ENCODE measurements at regions not wholly inside any gene's neighbourhood (a gene's known extent, or its start where the extent isn't known, plus 50 kb on each side); places are given as distances from the start of the nearest gene placed in this dataset.
"Not testable (repeated sequence)": the region's sequence is repeated elsewhere in the genome, so short reads cannot be mapped to it uniquely, and the experiment has no call there.

DNA sequence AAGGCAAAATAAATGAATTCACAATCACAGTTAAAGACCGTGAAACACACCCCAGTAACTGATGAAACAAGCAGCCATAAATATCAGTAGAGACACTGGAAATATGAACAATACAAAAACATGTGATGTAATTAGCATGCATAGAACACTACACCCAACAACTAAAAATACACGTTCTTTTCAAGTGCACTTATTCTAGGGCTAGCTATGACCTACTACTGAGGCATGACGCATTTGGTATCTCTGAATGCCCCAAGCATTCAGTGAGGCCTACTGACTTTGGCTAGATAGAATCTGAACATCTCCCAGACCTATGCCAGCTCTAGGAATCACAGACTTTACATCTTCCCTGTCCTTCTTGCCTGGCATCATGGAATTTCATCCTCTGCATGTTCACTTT lies 450.0 kb upstream of the ID2 start:
- no peak for DNase-seq (ENCODE audit: low read depth)

DNA sequence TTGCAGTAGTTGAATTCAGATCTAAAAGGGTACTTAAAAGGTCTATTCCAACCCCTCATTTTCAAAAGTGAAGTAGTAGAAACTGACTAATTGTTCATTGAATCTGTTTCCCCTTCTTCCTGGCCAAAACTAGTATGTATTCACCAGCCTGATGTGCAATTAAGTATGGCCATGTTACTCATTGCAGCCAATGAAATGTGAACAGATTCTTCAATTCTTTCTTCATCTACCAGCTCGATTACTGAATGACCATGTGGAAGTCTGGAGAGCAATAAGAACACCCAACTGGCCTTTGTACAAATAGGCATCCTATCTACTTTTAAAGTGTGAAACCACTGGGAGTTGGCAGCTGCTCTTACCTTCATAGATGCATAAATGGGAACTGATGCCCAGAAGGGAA lies 449.0 kb upstream of the ID2 start:
- no peak for DNase-seq (ENCODE audit: low read depth)

DNA sequence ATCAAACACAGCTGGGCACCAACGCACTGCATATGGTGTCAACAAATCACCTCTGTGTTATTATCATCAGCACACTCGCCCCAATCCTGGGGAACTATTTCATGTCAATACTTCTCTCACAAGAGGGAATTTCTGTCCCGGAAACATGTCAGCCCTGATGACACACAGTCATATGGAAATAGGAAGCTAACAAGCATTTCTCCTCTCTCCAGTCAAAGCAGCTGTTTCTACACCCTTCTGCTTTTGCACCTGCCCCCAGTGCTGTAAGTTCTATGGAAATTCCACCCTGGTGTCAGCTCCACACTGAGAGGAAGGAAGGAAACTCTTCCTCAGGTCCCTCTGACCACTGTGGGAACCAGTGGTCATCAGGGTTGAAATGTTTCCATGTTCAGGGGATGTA lies 447.6 kb upstream of the ID2 start:
- DNase-seq (ENCODE audit: low read depth), result no peak

DNA sequence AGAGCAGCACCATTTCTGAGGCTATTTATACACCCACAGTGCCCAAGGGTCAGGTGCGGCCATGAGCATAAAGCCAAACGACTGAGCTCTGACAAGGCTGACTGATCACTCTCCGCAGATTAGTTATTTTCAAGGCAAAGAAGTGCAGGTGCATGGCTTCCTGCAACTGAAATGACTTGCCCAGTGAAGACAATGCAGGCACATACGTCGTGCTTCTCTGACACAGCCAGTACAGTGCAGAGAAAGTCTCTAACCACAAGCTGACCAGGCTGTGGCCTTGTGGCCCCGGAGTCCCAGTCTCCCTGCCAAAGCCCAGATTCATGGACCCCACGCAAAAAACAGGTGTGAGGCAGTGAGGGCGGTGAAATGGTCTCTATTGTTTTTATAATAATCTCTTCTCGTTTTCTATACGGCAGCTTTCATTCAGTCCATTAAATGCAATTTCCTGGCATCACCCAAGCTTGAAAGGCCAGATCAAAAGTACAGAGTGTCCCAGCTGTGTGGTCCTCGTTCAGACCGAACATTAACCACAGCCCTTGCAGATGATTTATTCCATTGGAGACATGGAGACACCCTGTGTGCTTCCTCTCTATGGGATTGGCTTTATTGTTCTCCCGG lies 447.0 kb upstream of the ID2 start:
- no peak for DNase-seq (ENCODE audit: low read depth)

DNA sequence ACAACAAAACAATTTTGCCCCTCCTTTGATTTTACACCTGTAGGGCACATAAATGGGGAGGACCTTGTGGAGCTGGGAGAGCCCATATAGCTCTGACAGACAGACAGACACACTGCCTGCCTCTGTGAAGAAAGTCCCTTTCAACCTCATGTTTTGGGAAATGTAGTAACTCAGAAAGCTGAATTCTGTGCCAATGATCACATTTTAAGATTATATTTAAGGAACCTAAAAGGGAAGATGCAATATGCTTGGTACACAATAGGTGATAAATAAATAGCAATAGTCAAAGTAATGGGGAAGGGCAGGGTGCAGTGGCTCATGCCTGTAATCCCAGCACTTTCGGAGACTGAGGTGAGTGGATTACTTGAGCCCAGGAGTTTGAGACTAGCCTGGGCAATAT lies 446.4 kb upstream of the ID2 start:
- no peak for DNase-seq (ENCODE audit: low read depth)

DNA sequence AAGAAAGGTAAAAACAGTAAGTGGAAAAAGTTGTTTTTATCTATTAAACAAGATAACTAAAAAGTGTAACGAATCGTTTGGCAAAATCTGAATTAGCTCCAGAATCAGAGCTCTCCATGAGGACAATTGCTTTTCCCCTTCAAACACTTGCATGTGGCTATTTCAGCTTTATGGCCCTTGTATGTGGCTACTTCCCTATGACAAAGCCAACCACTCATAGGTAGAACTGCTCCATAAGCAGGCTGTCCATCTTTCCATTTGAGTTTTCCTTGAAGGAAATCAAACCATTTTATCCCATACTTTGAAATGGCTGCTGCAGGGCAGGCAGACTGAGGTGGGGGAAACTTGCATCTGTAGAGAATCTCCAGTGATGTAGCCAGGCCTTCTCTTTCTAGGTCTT lies 445.5 kb upstream of the ID2 start:
- DNase-seq (ENCODE audit: low read depth), result no peak

DNA sequence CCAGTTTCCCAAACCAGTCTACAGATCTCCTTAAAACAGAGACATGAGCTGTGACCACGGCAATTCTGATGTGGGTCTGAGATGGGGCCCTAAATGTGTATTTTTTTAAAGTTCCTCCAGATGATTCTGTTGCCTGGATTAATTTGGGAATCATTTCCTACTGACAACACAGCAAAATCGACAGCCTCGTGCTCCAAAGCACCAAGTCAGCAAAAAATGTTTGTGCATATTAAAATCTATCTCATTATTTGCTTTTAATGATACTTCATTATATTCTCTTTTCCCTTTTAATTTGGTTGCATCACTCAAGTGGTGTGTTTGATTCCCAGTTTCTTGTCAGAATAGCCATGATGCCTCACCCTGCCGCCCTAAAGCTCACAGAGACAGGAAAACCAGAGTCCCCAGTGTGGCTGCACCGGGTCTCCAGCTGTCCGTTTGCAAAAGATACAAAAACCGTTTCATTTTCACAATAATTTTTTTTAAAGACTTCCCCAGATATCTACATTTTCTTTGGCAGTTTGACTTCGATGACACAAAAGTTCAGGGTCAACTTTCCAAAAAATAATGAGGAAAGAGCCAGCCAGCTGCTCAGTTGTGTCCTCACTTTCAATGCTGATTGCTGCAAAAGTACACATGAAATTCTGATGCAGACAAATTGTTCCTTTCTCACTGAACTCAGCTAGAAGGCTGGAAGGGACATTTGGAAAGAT lies 443.2 kb upstream of the ID2 start:
- DNase-seq (ENCODE audit: low read depth), result no peak

DNA sequence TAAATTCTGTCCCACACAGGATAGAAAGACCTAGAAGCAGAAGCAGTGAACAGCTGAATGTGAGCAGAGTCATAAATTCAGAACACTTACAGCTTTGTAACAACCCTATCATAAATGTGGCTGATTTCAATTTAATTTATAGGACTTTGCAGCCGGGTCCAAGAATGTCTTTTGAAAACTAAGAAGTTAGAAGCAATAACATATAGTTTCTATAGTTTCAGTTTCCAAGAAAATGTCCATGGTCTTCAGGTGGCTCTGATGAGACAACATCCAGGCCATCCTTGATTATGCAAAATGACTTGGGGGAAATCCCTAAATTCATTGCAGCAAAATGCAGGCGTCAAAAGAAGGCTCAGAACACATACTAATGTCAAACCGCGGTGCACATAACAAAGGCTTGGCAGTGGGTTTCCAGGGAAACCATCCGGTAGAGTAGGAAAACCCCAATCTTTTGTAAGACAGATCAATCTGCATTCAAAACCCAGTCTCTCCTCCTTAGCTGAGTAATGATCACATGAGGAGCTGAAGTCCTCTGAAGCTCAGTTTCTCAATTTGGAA lies 442.2 kb upstream of the ID2 start:
- DNase-seq (ENCODE audit: low read depth), result no peak

DNA sequence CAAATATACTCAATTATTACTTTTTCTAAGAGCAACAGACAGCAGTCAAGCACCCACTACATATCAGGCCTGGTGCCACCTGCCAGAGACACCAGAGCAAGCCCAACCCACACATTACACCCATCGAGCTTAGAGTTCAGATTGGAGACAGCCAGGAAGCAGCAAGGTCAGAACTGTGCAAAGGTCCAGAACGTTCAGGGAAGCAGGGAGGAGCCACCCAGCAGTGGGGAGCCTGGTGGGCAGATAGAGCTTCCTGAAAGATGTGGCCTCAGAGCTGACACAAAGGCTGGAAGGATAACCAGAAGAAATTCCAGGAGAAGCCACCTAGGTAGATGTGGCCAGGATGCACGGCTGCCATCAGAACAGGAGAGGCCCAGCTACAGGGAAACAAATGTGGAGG lies 440.5 kb upstream of the ID2 start:
- no peak for DNase-seq (ENCODE audit: low read depth)

DNA sequence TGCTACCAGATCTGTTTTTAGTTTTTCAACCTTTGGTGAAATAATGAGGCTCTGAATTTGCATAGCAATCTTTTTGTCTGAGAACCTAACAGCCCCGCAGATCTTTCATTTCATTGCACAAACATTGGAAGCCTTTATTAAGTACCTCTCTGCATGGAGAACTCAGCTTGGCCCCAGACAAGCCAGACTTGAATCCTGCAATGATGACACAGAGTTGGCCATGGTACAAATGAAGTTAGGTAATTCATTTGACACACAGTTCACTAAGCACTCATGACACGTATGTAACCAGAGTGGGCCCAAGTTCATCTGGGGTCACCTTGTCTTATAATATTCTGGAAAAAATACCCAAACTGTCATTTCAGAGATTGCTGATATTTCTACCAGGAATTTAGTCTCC lies 439.1 kb upstream of the ID2 start:
- DNase-seq (ENCODE audit: low read depth), result no peak

DNA sequence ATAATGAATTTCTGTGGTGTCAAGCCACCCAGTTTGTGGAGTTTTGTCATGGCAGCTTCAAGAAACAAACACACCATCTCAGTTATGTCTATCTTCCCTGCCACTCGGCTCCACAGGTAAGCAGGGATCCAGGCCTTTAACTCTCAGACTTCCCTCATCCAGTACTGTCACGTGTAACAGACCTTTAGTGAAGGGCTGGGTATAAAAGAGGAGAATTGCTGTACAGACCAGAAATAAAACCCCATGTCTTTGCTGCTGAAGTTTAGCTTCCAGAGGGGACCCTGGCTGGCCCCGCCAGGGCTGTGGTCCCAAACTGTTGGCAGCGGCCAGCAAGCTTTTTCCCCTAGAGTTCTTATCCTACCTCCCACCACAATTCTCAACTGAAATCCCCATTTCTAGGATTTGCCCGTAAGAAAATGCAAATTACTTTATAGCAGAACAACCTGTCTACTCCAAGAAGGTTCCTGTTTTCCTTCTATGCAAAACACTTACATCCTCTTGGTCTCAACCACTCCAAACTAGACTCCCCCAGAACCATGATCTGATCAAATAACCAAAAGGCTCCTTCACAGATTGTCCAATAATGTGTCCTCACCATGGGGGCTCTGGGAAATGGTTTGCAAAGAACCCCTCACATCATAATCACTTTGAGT lies 438.0 kb upstream of the ID2 start:
- no peak for DNase-seq (ENCODE audit: low read depth)

DNA sequence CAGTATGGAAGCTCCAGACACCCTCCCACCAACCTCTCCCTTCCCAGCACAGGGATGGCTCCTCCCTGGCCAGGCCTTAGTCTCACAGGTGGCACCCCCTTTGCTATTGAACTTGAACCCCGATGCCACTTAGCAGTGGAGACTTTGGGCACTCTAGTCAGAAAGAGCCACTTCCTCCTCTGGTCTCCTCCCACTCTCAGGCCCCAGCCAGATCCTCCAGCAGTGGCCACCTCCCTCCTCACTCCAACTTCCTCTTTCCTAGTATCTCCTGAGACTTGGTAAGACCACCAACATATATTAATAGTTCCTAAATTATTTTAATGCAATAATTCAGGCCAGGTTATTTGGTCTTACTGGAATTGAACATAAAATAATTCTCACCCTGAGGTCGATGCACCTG lies 437.2 kb upstream of the ID2 start:
- no peak for DNase-seq (ENCODE audit: low read depth)

DNA sequence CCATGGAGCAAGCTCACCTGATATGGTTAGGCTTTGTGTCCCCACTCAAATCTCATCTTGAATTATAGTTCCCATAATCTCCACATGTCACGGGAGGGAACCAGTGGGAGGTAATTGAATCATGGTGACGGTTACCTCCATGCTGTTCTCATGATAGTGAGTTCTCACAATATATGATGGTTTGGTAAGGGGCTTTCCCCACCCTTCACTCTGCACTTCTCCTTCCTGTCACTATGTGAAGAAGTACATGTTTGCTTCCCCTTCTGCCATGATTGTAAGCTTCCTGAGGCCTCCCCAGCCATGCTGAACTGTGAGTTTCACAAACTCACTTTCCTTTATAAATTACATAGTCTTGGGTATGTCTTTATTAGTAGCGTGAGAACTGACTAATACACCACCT lies 435.7 kb upstream of the ID2 start:
- no peak for DNase-seq (ENCODE audit: low read depth)

DNA sequence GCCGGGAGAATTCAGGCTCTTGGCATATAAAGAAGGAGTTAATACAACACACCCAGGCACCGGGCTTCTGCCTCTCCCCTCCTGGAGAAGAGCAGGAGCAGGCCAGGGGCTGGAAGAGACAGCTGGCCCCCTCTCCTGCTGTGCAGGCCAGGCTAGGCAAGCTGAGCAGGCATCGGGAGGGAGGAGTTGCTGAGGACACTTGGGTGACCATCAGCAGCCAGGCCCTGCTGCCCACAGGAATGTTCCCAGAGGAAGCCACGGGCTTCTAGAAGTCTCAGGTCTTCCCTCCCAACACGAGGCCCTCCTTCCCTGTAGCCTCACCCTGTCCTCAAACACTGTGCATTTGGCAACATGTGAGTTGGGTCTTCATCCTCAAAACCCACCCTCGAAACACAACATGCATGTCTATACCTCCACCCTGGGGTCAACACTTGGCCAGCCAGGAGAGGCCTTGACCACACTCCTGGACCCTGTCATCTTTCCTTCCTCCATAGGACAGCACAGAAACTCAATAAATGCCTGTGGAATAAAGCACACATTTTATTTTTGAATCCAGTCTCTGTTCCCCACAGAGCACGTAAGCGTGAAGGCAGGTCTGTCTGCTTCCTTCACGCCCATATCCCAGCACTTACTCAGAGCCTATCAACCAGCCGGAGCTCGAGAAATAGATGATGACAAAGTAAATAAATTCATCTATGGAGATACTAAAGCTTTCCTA lies 433.8 kb upstream of the ID2 start:
- no peak for DNase-seq (ENCODE audit: low read depth)

DNA sequence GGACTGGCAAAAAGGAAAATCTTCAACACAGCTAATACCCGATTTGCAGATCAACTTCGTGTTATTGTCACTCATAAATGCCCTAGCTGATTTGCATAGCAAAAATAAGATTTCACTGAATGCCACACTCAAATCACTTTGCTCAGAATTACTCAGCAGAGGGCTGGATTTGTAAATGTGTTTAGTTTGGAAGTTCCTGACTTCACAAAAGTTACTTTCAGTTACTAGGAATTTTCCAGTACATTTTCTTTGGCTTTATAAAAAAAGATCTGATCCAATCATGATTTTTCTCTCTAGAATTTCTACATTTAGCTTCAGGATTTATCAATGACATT lies 433.3 kb upstream of the ID2 start:
- no peak for DNase-seq (ENCODE audit: low read depth)

DNA sequence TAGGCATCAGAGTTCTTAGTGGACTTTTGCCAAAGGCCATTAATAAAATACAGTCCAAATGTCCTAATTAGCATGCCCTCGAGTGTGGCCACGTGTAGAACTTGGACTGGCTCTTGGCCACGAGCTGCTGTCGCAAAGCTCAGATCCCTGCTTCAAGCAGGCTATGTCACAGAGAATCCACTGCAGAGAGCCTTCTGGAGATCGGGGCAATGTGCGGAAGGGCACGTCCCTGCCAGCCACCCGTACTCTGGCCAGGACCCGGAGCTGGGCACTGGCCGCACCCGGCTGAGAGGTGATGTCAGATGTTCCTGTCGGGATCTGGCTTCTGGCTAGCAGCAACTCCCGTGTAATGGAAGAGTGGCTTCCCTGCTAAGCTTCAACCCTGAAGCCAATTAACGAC lies 432.7 kb upstream of the ID2 start:
- no peak for DNase-seq (ENCODE audit: low read depth)

DNA sequence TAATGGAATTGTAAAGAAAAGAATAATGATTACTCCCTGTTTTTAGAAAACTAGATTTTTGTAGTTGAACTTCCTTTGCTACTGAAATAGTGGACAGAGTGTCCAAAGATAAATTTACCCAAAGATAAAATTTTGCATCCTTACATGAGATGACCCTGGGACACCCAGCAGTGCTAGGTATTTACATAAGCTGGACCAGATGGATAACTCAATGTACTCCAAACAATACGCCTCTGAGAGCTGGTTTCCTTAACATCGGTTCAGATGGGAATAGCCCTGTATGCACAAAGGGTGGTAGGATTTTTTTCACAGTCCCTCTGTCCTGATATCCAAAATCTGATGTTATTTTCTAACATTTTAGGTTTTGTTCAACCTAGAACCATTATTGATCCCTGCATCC lies 432.1 kb upstream of the ID2 start:
- no peak for DNase-seq (ENCODE audit: low read depth)

DNA sequence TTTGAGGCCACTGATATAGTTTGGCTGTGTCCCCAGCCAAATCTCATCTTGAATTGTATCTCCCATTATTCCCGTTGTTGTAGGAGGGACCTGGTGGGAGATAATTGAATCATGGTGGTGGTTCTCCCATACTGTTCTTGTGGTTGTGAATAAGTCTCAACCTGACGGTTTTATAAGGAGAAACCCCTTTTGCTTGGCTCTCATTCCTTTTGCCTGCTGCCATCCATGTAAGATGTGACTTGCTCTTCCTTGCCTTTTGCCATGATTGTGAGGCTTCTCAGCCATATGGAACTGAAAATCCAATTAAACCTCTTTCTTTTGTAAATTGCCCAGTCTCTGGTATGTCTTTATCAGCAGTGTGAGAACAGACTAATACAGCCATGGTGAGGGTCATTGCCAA lies 431.6 kb upstream of the ID2 start:
- not testable (repeated sequence) for DNase-seq (ENCODE audit: low read depth)

DNA sequence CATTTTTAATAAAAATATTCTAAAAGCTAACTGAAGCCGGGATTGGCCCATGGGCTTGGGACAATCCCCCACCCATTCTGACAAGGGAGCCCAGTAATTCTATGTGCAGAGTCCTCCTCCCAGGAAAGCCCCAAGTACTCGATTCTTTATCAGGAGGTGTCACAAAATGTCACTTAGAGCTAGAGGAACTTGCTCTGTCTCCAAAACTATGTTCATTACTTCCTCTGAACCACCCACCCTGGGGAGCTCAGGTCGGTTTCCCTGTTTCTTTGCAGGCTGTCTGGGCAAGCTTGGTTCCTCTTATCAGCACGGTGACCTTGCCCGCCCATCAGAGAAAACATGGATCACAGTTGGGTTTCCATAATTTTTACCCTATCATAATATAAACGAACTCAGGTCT lies 430.6 kb upstream of the ID2 start:
- DNase-seq (ENCODE audit: low read depth), result no peak

DNA sequence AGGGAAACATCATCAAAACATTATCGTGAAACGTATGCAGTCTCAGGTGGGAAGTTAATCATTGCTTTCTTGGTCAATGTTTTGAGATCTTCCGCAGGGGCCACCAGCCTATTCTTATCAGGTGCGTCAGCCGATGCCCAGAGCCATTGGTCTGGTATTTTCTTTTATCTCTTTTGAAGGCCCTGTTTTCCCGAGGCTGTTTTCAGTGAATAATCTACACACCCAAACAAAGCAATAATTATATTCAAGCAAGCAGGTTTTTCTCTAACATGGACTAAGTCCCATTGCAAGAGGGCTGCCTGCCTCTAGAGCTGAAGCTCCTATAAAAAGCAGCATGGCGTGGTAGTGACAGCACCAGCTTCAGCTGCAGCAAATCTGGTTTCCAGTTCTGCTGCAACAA lies 430.0 kb upstream of the ID2 start:
- no peak for DNase-seq (ENCODE audit: low read depth)

DNA sequence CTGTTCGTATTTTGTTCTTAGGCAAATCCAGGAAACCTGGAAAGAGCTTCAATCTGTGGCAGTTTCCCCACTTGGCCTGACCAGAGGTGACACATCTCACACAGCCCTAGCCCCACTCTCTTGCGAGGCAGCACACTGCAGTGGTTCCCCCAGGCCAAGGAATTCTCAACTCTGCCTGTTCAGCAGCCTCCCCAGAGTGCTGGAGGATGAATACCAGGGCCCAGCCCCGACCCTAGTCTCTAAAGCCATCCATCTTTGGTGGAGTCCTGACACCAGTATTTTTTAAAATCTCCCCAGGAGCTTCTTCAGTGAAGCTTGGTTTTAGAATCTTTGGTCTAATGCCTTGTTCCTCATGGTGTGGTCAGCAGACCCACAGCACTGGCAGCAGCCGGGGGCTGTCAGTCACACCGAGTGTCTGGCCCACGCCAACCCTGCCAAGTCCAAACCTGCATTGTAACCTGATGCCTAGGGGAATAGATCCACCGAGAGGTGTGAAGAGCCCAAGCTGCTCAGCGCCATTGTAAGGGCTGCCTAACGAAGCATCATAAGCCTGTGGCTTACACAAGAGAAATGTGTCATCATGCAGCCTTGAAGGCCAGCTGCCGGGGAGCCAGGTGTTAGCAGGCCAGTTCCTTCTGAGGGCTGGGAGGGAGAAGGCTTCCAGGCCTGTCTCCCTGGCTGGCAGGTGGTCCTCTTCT lies 428.7 kb upstream of the ID2 start:
- DNase-seq (ENCODE audit: low read depth), result no peak

DNA sequence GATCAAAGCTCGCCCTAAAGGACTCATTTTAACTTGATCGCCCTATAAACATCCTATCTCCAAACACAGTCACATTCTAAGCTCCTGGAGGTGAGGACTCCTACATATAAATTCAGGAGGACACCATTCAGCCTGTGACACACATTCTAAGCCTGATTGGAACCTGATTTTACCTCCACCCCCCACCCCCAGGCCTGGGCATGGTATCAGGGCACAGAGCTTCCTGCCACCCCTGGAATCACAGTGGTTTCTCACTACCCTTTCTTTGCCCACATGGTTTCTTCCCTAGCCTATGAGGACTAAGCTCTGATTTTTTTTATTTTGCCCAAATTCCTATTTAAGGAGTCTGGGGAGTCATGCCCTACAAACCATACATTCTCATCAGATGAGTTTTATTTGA lies 428.1 kb upstream of the ID2 start:
- DNase-seq (ENCODE audit: low read depth), result no peak

Measured in ELR (cell line).